Spleen (tissue), 7 donors: ENCODE measurements at regions not wholly inside any gene's neighbourhood (a gene's known extent, or its start where the extent isn't known, plus 50 kb on each side); places are given as distances from the start of the nearest gene placed in this dataset.

Source experiments
- POLR2A ChIP-seq, 3 donors: fragments of 450-650 bp; IDR thresholded peaks; one replicate each; pipeline ENCODE4 v1.5.1; 2017; ENCODE audit warnings: antibody characterized with exemption in 3 of 3, mild to moderate bottlenecking in 1 of 3
- POLR2AphosphoS5 ChIP-seq, 3 donors: sonication (generic); formaldehyde crosslinking; IDR thresholded peaks; one replicate each; pipeline ENCODE4 v1.5.1; 2017; ENCODE audit warnings: antibody characterized with exemption in 3 of 3
- TF ChIP-seq, protein P1 (sequence below), 11 experiments: fragments of 200-600 bp in 7 of 11; fragments of 450-650 bp in 4 of 11; sonication (generic) in 4 of 11; IDR thresholded peaks in 8 of 11; conservative IDR thresholded peaks in 3 of 11; 1 replicate in 7 of 11; 2 replicates in 4 of 11; pipeline versions ENCODE4 v1.4.0 to v1.8.0; 2016 to 2021; ENCODE audit warnings: antibody characterized with exemption in 11 of 11, inconsistent platforms in 4 of 11, mild to moderate bottlenecking in 1 of 11
- donor health status: DM: no; HTN: no; CAD: no; lungs with moderate emphysema.
- donor health status: DM: no; HTN: no; CAD: no.
- donor health status: DM: no; HTN: no; CAD: no.

DNA sequence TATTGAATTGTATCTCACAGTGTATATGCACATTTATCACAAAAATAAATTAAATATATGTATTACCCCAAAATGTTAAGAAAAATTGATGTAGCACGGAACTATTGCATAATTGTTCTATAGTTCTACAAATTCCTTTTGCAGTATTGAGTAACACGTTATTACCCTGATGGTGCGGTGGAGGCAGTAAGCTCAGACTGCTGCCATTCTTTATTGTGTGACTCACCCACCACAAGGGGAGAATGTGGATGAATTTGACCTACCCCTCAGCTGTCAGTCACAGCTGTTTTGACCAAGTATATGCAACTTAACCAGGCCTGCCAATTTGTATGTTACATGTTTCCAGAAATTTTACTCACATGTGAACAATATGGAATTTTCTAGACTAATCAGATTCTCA, 506.6 kb downstream of the SH3BGRL start:
- TF ChIP-seq, protein P1, sequence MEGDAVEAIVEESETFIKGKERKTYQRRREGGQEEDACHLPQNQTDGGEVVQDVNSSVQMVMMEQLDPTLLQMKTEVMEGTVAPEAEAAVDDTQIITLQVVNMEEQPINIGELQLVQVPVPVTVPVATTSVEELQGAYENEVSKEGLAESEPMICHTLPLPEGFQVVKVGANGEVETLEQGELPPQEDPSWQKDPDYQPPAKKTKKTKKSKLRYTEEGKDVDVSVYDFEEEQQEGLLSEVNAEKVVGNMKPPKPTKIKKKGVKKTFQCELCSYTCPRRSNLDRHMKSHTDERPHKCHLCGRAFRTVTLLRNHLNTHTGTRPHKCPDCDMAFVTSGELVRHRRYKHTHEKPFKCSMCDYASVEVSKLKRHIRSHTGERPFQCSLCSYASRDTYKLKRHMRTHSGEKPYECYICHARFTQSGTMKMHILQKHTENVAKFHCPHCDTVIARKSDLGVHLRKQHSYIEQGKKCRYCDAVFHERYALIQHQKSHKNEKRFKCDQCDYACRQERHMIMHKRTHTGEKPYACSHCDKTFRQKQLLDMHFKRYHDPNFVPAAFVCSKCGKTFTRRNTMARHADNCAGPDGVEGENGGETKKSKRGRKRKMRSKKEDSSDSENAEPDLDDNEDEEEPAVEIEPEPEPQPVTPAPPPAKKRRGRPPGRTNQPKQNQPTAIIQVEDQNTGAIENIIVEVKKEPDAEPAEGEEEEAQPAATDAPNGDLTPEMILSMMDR (IDR thresholded peaks at IDR 0.05 in 8 of 11, conservative IDR thresholded peaks at IDR 0.05 in 3 of 11): no peak
- TF ChIP-seq POLR2A (IDR thresholded peaks at IDR 0.05) (no peak), POLR2AphosphoS5 (IDR thresholded peaks at IDR 0.05) (no peak)
